ENCODE measurements at regions not wholly inside any gene's neighbourhood (a gene's known extent, or its start where the extent isn't known, plus 50 kb on each side); places are given as distances from the start of the nearest gene placed in this dataset.

DNA sequence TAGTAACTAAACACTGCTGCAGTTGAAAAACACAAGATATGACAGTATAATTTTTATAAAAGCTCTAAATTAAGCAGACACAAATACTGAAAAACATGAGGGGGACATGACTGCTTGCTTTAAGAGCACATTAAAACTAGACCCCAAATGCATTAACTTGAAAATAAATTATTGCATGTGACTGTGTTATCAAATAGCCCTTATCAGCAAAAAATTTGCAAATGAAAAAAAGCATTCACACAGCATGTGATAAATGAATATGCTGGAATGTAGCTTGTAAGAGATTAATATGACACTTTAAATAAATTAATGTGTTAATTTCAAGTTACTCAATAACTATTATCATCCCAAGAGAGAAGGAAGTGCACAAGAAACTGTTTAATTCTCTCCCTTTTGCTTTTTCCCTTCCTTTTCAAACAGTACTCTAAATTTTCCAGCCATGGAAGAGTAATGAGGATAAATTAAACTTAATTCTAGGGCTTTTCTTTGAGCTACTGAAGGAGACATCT lies 1422.1 kb upstream of the FLRT2 start:
- H3K27me3 Mint-ChIP-seq, result no peaks in the 10 kb centered on the region
- H3K27ac Mint-ChIP-seq, result no peak overlapping the region
- no peaks in the 10 kb centered on the region for H3K4me1 Mint-ChIP-seq
- peaks cover 9% of the 10 kb centered on the region for H3K9me3 Mint-ChIP-seq
- ATAC-seq (replicated peaks), result no peak
- H3K4me3 Mint-ChIP-seq, result no peak overlapping the region
- H3K36me3 Mint-ChIP-seq (ENCODE audit: low read depth), result no peaks in the 10 kb centered on the region

DNA sequence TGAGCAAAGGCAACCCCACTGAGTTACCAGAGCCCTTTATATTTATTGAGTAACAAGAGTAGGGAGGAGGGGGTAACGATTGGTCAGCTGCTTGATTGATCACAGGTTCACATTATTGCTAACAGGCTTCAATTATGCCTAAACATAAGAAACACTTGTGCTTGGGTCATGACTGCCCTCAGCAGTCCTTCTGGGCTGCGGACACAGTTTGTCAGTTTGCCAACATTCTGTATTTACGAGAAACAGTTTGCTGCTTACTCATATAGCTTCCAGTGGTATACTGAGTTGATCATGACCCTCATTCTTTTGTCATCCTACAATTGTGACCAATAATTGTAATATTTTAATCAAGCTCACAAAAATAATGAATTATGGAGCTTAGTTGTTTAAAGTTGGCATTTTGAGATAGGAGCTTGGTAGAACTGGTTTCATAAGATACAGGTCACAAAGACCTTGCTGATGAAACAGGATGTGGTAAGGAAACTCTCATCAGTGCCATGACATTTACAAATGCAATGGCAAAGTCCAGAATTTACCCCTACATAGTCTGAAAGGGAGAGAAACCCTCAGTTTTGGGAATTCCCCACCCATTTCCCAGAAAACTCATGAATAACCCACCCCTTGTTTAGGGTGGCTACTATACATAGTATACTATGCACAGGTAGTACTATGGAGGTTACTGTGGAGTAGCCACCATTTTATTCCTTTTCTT lies 1421.0 kb upstream of the FLRT2 start:
- H3K9me3 Mint-ChIP-seq, result peaks cover 9% of the 10 kb centered on the region
- no peaks in the 10 kb centered on the region for H3K36me3 Mint-ChIP-seq (ENCODE audit: low read depth)
- no peaks in the 10 kb centered on the region for H3K27me3 Mint-ChIP-seq
- no peaks in the 10 kb centered on the region for H3K4me1 Mint-ChIP-seq
- H3K4me3 Mint-ChIP-seq, result no peak overlapping the region
- no peak for ATAC-seq (replicated peaks)
- H3K27ac Mint-ChIP-seq, result no peak overlapping the region

DNA sequence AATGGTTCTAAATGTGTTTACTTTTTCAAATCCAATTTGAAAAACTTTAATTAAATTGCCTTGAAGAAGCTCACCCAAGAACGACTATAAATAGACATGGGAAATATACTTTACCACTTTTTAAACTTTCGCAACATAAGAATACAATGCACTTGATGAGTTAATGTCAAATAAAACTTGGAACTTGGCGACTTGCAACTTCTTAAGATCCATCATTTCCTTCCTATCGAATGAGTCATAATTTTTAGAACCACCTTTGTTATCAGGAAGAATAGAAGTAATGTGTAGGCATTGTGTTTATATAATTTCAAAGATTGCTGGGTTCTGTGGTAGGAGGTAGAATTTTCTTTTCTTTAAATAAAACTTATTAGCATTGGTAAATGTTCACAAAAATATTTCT lies 1417.4 kb upstream of the FLRT2 start:
- no peak for ATAC-seq (replicated peaks)
- Mint-ChIP-seq H3K4me3 (no peak overlapping the region), H3K9me3 (peaks cover 6% of the 10 kb centered on the region), H3K27ac (no peak overlapping the region), H3K27me3 (no peaks in the 10 kb centered on the region), H3K4me1 (no peaks in the 10 kb centered on the region), H3K36me3 (ENCODE audit: low read depth) (no peaks in the 10 kb centered on the region)

DNA sequence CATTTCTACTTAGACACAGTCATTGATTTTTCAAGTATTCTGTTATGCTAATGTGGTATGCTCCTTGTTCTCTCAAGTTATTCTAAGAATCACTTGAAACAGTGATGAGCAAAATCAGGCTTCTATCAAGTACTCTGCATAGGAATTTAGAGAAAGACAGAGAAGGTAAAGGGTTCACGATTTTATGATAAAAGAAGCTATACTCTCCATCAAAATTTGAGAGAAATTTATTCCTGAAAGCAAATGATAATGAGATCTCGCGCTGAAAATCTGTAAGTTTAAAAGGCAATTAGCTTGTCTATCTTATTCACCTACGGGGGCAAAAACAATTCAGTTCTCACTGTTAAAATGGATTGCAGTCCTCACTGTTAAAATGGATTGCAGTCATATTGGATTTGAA lies 1404.3 kb upstream of the FLRT2 start:
- Mint-ChIP-seq H3K4me1 (no peaks in the 10 kb centered on the region), H3K4me3 (no peak overlapping the region), H3K9me3 (no peaks in the 10 kb centered on the region), H3K27ac (no peak overlapping the region), H3K27me3 (no peaks in the 10 kb centered on the region), H3K36me3 (ENCODE audit: low read depth) (no peaks in the 10 kb centered on the region)
- no peak for ATAC-seq (replicated peaks)

DNA sequence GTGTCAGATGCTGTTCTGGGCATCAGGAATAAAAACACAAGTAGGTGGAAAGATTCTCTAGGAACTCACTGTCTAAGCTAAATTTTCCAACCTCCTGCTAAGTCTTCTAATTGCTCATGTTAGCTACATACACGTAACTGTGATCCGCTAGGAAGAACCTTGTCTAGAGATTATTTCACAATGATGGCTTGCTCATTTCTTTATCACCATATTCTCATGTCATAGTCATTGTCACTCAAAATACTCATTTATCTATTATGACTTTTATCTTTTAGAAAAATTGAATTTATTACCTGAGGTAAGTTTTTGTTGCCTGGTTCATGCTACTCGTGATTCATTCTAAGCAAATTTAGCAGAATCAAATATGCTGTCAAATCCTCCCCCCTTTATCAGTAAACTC lies 1402.4 kb upstream of the FLRT2 start:
- Mint-ChIP-seq H3K27me3 (no peaks in the 10 kb centered on the region), H3K36me3 (ENCODE audit: low read depth) (no peaks in the 10 kb centered on the region)

DNA sequence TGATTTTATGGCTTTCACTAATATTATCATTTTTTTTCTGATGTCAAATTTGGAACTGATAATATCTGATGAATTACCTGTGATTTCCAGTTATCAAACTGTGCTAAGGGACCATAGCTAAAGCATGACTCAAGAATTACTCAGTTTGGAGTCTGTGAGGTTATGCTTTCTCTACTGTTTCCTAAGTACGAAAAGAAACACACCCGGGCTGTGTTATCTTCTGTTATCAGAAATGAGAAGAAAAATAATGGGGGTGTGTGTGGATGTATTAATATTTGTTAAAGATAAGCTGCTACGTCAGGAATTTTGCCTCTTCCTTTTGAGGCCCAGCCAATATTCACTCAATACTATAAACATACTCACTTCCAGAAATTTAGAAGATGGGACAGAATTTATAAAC lies 1401.9 kb upstream of the FLRT2 start:
- no peak for ATAC-seq (replicated peaks)
- Mint-ChIP-seq H3K27ac (no peak overlapping the region), H3K4me3 (no peak overlapping the region), H3K4me1 (no peaks in the 10 kb centered on the region), H3K36me3 (ENCODE audit: low read depth) (no peaks in the 10 kb centered on the region), H3K9me3 (no peaks in the 10 kb centered on the region), H3K27me3 (no peaks in the 10 kb centered on the region)

More for the DNA sequence above, 1402.4 kb upstream of the FLRT2 start:
- no peak for ATAC-seq (replicated peaks)
- no peak overlapping the region for H3K27ac Mint-ChIP-seq
- H3K4me1 Mint-ChIP-seq, result no peaks in the 10 kb centered on the region
- H3K9me3 Mint-ChIP-seq, result no peaks in the 10 kb centered on the region
- no peak overlapping the region for H3K4me3 Mint-ChIP-seq

DNA sequence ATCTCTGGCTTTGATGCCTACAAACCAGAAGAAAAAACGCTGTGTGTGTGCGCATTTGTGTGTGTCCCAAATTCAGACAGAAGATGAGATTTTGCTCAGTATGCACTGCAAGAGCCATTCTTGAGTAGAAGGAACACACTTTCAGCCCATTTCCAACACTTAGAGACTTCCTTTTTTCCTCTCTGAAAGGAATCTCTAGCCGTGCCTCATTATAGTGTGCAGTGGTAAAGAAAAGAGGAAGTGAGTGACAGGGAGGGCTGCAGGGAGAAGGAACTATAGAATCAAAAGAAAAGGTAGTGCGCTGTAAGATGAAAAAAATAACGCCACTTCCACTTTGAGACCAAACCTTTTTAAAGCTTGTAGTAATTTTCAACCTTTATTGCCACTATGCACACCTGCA lies 1400.9 kb upstream of the FLRT2 start:
- H3K27me3 Mint-ChIP-seq, result no peaks in the 10 kb centered on the region
- ATAC-seq (replicated peaks), result no peak
- no peak overlapping the region for H3K27ac Mint-ChIP-seq
- no peaks in the 10 kb centered on the region for H3K36me3 Mint-ChIP-seq (ENCODE audit: low read depth)
- H3K4me3 Mint-ChIP-seq, result no peak overlapping the region
- no peaks in the 10 kb centered on the region for H3K9me3 Mint-ChIP-seq
- H3K4me1 Mint-ChIP-seq, result no peaks in the 10 kb centered on the region

DNA sequence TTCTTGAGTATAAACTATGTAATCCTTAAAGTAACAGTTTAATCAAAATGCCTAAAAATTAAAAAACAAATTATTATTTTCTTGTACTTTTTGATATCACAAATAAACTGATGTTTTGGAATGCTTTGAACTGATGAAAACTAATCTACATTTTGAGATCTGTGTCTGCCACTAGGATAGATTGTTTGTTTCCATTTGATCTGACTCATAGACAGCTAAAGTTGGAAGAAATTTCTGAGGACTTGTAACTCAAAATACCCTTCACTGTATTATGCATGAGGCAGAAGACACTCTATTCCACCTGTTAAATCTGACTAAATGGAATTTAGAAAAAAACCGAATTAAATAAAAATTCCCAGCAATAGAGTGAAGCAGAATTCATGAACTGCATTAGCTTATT lies 1400.0 kb upstream of the FLRT2 start:
- no peak for ATAC-seq (replicated peaks)
- Mint-ChIP-seq H3K27me3 (no peaks in the 10 kb centered on the region), H3K4me1 (no peaks in the 10 kb centered on the region), H3K36me3 (ENCODE audit: low read depth) (no peaks in the 10 kb centered on the region), H3K9me3 (no peaks in the 10 kb centered on the region), H3K4me3 (no peak overlapping the region), H3K27ac (no peak overlapping the region)

DNA sequence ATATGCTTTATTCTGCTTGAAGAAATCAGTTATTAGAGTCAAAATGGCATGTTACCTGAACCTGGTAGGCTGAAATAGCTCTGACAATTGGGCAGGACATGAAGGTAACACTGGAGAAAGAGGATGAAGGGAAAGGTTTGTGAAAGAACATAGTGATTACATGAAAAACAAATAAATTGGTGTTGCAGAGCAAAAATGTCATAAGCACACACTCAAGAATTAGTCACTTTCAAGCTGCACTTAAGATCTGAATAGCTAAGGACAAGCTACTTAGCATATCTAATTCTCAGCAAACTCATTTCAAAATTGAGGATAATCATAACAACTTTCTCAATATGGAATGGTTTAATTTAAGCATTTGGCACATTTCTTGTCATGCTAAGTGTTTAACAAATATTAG lies 1398.0 kb upstream of the FLRT2 start:
- Mint-ChIP-seq H3K27me3 (no peaks in the 10 kb centered on the region), H3K4me1 (no peaks in the 10 kb centered on the region), H3K4me3 (no peak overlapping the region), H3K27ac (no peak overlapping the region), H3K36me3 (ENCODE audit: low read depth) (no peaks in the 10 kb centered on the region), H3K9me3 (peaks cover 5% of the 10 kb centered on the region)
- no peak for ATAC-seq (replicated peaks)

DNA sequence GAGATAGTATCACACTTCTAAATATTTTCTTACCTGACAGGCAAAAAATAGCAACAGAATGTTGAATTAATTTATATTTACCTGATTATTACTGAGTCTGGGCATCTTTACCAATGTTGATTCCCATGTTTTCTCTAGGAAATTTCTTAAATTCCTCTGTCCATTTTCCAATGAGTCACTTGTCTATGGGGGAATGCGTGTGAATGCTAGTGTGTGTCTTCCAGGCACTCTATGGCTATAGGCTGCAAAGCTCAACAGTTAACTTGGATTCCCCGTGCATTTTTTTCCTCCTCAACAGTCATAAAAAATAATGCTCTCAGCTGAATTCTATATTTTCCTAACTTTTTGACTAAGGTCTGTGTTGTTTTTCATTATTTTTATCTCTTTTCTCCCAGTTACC lies 1385.8 kb upstream of the FLRT2 start:
- Mint-ChIP-seq H3K4me1 (no peaks in the 10 kb centered on the region), H3K36me3 (ENCODE audit: low read depth) (no peaks in the 10 kb centered on the region), H3K27ac (no peak overlapping the region), H3K27me3 (no peaks in the 10 kb centered on the region), H3K9me3 (peaks cover 11% of the 10 kb centered on the region), H3K4me3 (no peak overlapping the region)
- no peak for ATAC-seq (replicated peaks)

DNA sequence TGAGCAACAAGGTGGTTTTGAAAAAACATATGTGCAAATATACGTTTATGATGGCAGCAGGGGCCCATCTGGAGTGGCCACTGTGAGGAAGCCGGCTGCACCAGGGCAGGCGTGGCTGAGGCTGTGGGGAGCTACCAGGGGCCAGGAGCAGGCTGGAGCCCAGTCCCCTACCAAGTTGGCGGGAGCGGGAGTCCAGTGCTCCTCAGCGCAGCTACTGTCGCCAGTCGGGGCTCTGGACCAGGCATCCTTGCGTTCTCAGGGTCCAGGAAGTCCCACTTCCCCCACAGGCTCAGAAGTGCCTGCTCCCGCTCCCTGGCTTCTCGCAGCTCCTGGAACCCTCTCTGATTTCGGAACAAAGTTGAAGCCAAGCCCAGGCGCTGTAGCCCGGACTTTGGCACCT lies 1377.5 kb upstream of the FLRT2 start:
- Mint-ChIP-seq H3K4me1 (no peaks in the 10 kb centered on the region), H3K27ac (no peak overlapping the region), H3K27me3 (no peaks in the 10 kb centered on the region), H3K9me3 (peaks cover 14% of the 10 kb centered on the region), H3K4me3 (no peak overlapping the region), H3K36me3 (ENCODE audit: low read depth) (no peaks in the 10 kb centered on the region)
- ATAC-seq (replicated peaks), result no peak

DNA sequence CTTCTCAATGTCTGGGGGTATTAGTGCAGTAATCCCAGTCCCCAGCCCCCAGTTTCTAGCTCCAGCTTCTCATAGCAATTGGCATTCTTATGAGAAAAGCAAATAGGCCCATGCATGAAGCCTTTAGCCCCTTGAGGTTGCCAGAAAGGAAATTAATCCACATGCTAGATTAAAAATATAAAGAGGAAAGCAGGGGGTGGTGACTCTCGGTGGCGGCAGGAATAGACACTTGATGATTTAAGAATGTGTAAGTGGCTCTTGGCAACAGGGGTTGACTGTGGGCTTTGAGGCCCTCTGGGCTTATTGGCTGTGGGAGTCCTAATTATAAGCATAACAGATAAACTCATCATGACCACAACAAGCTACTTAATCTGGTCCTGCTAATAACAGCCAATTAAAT lies 1367.3 kb upstream of the FLRT2 start:
- Mint-ChIP-seq H3K27me3 (no peaks in the 10 kb centered on the region), H3K36me3 (ENCODE audit: low read depth) (no peaks in the 10 kb centered on the region), H3K4me3 (no peak overlapping the region), H3K9me3 (peaks cover 13% of the 10 kb centered on the region), H3K27ac (no peak overlapping the region), H3K4me1 (no peaks in the 10 kb centered on the region)
- no peak for ATAC-seq (replicated peaks)

DNA sequence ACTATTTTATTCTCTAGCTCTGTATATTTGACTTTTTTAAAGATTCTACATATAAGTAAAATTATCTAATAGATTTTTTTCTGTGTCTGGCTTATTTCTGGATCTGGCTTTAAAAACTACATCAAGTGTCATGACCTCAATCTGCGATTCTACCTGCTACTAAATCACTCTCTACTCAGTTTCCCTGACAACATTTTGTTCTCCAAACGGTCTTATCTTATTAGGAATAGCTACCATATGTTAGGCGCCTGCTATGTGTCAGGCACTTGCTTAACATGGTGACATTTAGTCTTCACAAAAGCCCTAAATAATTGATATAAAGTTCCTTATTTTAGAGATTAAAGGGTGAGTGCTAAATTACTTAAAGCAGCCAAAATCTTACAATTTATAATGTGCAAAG lies 1362.9 kb upstream of the FLRT2 start:
- ATAC-seq (replicated peaks), result no peak
- no peak overlapping the region for H3K4me3 Mint-ChIP-seq
- H3K4me1 Mint-ChIP-seq, result no peaks in the 10 kb centered on the region
- peaks cover 8% of the 10 kb centered on the region for H3K9me3 Mint-ChIP-seq
- H3K36me3 Mint-ChIP-seq (ENCODE audit: low read depth), result no peaks in the 10 kb centered on the region
- H3K27me3 Mint-ChIP-seq, result no peaks in the 10 kb centered on the region
- no peak overlapping the region for H3K27ac Mint-ChIP-seq

DNA sequence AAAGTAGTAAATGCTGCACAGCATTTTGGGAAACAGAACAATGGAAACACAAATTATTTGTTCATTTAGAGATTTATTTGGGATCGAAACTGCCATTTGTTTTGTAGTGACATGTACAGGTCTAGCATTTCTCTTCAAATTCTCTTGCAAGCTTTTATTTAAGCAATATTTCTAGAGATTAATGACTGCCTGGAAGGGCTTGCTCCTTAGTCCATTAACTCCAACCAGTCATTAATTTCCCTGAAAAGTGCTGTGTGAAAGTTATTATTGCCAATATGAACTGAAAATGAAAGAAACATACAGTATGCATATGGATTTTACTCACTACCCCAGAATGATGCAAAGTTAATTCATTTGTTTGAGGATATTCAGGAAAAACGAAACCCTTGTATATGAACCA lies 1349.6 kb upstream of the FLRT2 start:
- H3K4me1 Mint-ChIP-seq, result no peaks in the 10 kb centered on the region
- no peaks in the 10 kb centered on the region for H3K27me3 Mint-ChIP-seq
- H3K36me3 Mint-ChIP-seq (ENCODE audit: low read depth), result no peaks in the 10 kb centered on the region
- no peak overlapping the region for H3K4me3 Mint-ChIP-seq
- H3K9me3 Mint-ChIP-seq, result peaks cover 7% of the 10 kb centered on the region
- H3K27ac Mint-ChIP-seq, result no peak overlapping the region
- ATAC-seq (replicated peaks), result no peak

DNA sequence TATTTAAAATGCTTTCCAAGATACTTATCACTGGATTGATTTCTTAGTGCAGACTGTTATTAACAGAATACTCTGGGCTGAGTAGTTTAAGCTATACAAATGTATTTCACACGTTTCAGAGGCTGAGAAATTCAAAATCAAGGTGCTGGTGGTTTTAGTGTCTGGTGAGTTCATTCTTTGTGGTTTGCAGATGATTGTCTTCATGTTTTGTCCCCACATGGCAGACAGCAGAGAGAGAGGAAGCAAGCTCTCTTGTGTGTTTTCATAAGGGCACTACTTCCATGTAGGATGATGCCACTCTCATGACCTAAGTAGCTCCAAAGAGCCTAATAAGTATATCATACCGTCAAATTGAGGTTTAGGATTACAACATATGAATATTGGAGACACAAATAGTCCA lies 1348.9 kb upstream of the FLRT2 start:
- H3K4me1 Mint-ChIP-seq, result no peaks in the 10 kb centered on the region
- no peaks in the 10 kb centered on the region for H3K27me3 Mint-ChIP-seq
- no peak overlapping the region for H3K27ac Mint-ChIP-seq
- ATAC-seq (replicated peaks), result no peak
- no peak overlapping the region for H3K4me3 Mint-ChIP-seq
- peaks cover 10% of the 10 kb centered on the region for H3K9me3 Mint-ChIP-seq
- no peaks in the 10 kb centered on the region for H3K36me3 Mint-ChIP-seq (ENCODE audit: low read depth)

DNA sequence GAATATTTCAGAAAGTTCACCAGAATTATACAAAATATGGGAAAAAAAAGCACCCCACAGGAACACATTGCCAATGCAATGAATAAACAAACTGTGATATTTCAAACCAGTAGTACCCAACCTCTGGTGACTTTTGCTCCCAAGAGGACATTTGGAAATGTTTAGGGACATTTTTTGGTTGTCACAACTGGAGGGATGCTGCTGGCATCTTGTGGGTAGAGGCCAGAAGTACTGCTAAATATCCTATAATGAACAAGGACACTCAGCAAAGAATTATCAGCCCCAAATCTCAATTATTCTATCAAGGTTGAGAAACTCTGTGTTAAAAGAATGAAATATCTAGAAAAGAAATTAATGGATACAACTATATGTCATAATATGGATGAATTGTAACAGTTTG lies 1334.4 kb upstream of the FLRT2 start:
- Mint-ChIP-seq H3K9me3 (peaks cover 29% of the 10 kb centered on the region), H3K27ac (no peak overlapping the region)
- no peak for ATAC-seq (replicated peaks)

More for the DNA sequence above, 1334.4 kb upstream of the FLRT2 start:
- no peaks in the 10 kb centered on the region for H3K36me3 Mint-ChIP-seq (ENCODE audit: low read depth)
- no peak overlapping the region for H3K4me3 Mint-ChIP-seq
- no peaks in the 10 kb centered on the region for H3K27me3 Mint-ChIP-seq
- no peaks in the 10 kb centered on the region for H3K4me1 Mint-ChIP-seq
